ENCODE measurements at regions not wholly inside any gene's neighbourhood (a gene's known extent, or its start where the extent isn't known, plus 50 kb on each side); places are given as distances from the start of the nearest gene placed in this dataset.
"Not testable (repeated sequence)": the region's sequence is repeated elsewhere in the genome, so short reads cannot be mapped to it uniquely, and the experiment has no call there.

DNA sequence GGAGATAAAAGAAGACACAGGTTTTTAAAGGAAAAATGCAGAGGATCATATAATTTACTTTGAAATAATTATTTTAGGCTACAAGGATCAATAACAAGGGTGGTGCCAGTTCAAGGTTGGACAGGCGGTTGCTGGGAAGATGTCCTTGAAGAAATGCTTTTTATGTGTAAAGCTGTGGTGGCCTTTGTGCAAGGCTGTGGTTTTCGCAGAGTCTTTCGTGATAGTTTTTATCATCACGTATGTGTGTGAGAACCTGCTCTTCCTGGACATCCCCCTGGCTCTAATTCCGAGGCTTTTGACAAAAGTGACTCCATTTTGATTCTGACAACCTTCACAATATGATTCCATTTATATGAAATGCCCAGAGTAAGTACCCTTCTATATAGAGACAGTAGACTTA, 85.8 kb upstream of the COG2 start:
- DNase-seq: no peak

- DNase-seq: no peak
Observed at GRCh38 chr1:230555814-230556213, 86.5 kb upstream of the COG2 start.

GRCh38 chr1:230552880-230553279, 89.4 kb upstream of the COG2 start:
- no peak for DNase-seq

DNA sequence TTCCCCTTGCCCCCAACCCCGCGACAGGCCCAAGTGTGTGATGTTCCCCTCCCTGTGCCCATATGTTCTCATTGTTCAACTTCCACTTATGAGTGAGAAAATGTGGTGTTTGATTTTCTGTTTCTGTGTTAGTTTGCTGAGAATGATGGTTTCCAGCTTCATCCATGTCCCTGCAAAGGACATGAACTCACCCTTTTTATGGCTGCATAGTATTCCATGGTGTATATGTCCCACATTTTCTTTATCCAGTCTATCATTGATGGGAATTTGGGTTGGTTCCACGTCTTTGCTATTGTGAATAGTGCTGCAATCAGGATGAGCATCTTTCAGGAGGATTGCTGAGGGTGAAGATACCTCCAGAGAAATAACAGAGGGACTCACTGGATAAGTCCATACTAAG, 91.3 kb upstream of the COG2 start:
- not testable (repeated sequence) for DNase-seq

GRCh38 chr1:230550428-230550827, 91.9 kb upstream of the COG2 start:
- no peak for DNase-seq

DNA sequence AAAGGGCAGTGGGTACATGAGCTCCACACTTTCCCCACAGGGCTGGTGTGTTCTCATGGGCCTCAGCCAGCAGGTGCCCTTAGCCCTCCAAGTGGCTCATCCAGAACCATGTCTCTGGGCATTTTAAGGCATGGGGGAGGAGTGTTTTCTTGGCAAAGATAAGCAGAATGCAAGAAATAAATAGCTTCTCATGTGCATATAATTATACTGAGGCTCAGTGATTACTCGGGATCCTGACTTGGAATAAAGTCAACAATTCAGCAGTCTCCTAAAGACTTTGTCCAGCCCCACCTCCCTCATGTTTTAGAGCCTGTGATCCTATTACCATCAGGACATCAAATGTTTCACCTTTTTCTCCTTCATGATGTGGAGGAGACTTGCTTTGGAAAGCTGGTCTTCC, 92.7 kb upstream of the COG2 start:
- DNase-seq: no peak

- DNase-seq: no peak
Observed at GRCh38 chr1:230548997-230549396, 93.3 kb upstream of the COG2 start.

DNA sequence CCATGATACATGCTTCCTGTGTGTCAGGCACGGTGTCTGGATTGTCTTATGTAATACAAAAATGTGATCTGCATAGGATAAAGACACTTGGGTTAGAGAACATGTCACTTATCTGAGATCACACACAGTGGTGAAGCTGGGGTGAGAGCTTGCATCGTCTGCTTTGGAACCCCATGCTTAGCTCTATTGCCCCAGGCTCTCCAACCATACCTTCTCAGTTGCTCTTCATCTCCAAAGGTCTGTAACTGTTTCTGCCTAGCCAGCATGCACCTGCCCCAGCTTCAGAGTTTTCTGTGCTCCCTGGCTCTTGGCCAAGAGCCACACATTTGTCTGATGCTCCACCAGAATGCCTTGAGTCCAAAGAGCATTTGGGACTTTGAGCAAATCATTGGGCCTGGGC, 93.9 kb upstream of the COG2 start:
- DNase-seq: no peak

GRCh38 chr1:230545181-230545580, 97.1 kb upstream of the COG2 start:
- DNase-seq: no peak

DNA sequence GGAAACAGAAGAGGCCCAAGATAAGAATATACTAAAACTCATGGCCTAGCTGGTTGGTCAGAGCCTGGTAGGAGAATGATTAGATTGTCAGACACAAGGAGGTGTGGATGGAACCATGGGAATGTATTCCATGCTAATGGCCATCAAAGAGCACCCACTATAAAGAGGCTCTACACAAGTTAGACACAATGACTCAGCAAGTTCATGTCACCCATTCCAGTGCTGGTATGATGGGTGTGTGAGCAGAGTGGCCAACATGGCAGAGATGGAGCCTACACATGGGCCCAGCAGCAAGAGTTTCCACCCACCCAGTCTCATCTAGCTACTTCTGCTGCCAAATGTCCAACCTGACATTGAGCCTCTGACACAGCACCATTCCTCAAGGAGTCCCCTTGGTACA, 97.5 kb upstream of the COG2 start:
- no peak for DNase-seq

DNA sequence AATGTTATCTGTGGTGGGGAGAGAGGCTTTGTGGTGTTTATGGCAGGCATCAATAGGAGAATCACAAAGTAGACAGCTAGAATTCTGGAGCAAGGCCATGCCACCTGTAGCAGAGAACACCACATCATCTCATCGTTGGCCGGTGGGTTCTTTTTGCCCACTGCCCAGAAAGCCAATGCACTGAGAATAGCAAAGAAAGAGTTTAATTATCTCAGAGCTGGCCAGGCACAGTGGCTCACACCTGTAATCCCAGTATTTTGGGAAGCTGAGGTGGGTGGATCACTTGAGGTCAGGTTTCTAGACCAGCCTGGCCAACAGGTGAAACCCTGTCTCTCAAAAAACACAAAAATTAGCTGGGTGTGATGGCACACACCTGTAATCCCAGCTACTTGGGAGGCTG, 99.2 kb upstream of the COG2 start:
- DNase-seq: no peak

GRCh38 chr1:230542681-230543080, 99.6 kb upstream of the COG2 start:
- DNase-seq: no peak

DNA sequence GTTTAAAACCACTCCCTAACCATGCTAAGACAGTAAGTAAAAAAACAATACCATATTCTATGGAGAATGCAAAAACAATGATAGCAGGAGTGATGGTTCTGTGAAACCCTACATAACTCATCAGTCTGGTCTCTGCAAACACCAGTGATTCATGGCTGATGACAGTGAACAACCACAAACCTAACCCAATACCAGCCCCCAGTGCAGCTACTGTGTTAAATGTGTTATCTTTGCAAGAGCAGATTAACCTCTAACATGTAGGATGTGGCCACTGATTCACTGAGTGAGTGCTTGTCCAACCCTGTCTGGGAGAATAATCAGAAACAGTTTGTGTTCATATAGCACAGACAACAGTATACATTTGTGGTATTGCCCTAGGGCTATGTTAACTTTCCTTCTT, 100.2 kb upstream of the COG2 start:
- no peak for DNase-seq

DNA sequence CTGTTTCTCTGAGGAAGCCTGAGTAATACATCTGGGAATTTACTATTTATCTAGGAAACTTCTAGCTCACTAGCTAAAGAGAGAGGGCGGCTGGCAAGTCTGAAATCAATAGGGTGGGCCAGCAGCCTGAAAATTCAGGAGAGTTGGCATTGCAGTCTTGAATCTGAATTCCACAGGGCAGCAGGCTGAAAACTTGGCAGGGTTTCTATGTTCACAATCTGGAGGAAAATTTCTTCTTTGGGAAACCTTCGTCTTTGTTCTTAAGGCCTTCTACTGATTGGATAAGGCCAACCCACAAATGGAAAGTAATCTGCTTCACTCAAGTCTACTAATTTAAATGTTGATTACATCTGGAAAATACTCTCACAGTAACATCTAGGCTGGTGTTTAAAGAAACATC, 101.0 kb upstream of the COG2 start:
- no peak for DNase-seq

DNA sequence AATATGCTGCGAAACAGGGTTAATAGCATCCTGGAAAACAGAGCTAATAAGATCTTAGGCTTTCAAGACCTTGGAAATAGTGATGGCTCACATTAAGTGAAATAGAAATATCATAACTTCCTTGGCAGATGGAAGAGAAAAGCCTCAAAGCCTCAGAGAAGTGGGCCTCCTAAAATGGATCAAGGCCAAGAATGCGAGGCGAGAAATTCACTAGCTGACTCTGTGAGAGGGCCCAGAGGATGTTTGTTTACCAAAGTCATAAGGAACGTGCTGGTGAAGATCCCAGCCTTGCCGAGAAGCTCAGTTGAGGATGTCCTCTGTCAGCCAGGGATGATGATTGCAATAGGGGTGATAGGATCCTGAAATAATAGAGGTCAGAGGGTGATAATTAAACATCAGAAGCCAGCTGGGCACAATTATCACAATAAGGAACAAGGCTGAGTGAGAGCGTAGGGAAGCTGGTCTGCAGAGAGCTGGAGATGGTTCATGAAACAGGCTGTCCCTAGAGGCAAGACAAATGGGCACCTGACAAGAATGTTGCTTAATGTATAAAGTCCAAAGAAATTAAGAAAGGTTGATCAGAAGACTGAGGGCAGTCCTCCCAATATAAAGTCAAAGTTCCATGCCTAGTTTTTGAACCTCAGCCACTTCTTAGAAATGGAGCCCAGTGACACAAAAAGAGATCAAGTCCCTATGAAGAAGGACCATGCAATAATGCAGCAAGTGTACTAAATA, 101.7 kb upstream of the COG2 start:
- no peak for DNase-seq

GRCh38 chr1:230537456-230537855, 104.8 kb upstream of the COG2 start:
- DNase-seq: no peak

DNA sequence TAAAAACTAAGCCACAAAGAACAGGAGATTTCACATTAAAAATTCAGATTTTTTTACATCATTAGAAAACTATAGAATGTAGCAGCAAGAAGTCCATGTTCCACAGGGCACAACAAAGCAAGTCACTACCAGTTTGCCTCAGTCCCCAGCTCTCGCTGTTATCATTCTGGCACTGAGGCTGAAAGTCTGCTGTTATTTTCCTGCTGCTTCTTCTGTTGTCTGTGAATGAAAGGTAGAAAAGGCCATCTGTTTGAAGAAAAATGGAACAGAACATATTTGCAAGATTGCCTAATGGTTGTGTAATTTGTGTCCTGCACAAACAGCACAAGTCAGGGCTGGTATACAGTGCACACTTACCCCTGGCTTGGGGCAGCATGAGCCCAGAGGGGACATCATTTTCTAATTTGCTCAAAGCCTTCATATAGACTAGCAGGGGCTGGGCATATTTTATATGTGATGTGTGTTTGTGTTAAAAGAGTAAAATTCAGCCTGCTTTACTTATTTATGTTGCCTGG, 105.6 kb upstream of the COG2 start:
- DNase-seq: no peak

- no peak for DNase-seq
Observed at GRCh38 chr1:230534224-230534623, 108.1 kb upstream of the COG2 start.

GRCh38 chr1:230531103-230531502, 105.0 kb upstream of the PGBD5 start:
- DNase-seq: no peak

- no peak for DNase-seq
Observed at GRCh38 chr1:230519246-230519645, 93.1 kb upstream of the PGBD5 start.

DNA sequence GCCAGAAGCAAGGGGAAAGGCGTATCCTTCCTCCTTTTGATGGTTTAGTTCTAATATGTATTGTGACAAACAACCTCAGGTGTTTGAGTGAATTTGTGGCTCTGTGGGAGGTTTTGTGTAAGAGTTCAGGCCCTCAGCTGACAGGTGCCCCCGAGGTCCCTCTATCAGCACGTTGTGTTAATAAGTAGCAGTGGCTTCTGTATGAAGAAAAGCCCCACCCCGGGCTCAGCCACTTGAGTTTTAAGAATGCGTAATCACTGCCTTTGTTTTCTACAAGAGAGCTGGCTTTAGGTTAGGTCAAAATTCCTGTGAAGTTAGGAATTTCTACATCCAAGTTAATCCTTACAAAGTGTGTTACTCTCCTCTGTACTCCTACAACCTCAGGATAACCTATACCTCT, 92.4 kb upstream of the PGBD5 start:
- no peak for DNase-seq

DNA sequence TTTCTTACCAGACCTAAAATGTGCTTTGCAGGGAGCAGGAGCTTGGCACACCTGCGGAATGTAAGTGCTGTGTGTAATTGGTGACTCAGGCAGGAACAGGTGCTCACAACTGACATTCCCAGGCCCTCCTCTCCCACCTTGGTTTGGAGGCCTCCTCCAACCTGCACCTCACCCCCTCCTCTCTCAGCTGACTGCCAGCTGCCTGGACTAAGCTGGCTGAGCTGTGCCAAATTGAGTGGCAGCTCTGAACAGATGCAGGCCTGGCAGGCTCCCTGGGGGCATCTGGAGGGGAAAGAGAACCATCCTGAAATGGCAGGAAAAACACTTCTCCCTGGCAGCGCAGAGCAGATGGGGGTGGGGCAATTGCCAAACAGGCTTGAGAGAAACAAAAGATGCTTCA, 91.7 kb upstream of the PGBD5 start:
- peak; percentile 26 for DNase-seq

DNA sequence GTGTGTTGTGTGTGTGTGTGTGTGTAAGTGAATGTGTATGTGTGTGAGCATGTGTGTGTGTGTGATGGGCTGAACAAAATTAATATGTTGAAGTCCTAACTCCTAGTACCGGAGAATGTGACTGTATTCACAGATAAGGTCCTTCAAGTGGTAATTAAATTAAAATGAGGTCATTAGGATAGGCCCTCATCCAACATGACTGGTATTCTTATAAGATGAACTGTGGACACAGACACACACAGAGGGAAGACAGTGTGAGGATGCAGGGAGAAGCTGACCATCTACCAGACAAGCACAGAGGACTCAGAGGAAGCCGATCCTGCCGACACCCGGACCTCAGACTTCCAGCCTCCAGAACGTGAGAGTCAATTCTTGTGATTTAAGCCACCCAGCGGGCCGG, 91.2 kb upstream of the PGBD5 start:
- DNase-seq: no peak

DNA sequence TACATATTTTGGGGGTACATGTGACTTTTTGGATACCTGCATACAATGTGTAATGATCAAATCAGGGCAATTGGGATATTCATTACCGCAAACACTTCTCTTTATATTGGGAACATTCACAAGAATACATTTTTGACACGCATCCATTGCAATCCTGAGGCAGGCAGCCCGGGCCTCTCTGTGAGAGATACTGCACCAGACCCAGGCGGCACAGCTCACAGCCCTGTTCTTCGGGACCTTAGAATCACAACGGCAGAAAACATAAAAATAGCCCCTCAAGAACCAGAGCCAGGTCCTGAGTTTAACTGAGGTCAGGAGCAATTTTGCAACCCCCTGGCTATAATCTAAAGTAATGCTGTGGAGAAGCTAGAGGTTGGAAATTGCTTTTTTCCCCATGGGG, 90.8 kb upstream of the PGBD5 start:
- no peak for DNase-seq
